ENCODE measurements at regions not wholly inside any gene's neighbourhood (a gene's known extent, or its start where the extent isn't known, plus 50 kb on each side); places are given as distances from the start of the nearest gene placed in this dataset.
"Not testable (repeated sequence)": the region's sequence is repeated elsewhere in the genome, so short reads cannot be mapped to it uniquely, and the experiment has no call there.

- DNase-seq = not testable (repeated sequence)
Observed at GRCh38 chr9:22845243-22845642, 398.6 kb downstream of the DMRTA1 start.

DNA sequence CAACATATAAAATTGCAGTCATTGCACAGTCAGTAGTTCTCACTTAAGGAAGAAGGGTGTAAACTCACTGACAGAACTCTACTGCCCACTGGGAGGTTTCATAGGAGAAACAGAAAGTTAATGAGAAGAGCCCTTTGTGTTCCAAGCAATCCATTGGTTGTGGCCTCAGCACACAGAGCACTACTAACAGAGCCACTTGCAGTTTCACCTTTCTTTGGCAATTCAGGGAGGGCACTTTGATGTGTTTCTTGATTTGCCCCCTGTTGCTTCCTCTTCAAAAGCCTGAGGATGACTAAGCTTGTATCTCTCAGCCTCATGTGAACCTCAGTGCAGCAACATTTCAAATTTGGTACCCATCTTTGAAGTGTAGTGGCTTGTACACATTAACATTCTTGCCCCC is 409.4 kb downstream of the DMRTA1 start:
- DNase-seq = no peak

- no peak for DNase-seq
Observed at GRCh38 chr9:22857316-22857715, 410.7 kb downstream of the DMRTA1 start.

DNA sequence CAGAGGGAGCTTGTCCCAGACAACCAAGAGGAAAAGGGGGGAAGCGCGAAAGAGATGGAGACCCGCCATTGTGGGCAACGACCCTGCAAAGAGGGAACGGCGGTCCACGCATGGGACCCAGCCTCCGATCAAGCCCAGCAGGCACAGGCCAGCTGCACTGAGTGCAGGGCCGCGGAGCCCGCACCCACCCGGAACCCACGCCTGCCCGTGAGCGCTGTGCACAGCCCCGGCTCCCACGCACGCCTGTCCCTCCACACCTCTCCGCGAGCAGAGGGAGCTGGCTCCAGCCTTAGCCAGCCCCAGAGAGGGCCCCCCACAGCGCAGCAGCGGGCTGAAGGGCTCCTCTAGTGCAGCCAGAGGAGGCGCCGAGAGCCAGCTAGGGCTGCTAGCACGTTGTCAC is 416.5 kb downstream of the DMRTA1 start:
- no peak for DNase-seq

DNA sequence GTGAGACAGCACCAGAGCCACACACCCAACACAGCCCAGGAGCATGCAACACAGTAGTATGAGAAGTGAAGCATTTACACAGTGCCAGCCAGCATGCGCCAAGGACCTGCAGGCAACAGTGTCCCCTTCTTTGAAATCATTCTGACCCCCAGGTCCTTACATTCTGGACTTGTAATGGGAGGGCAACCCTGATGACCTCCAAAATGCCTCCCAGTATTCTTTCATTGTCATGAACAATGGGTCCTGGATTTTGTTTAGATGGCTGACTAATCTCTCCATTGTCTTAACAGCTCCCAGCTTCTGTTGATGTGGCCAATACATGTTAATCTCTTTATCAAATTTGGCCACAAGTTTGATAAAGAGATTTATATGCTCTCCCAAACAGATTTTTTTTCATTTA is 417.1 kb downstream of the DMRTA1 start:
- no peak for DNase-seq

- no peak for DNase-seq
Observed at GRCh38 chr9:22893196-22893843, 446.7 kb downstream of the DMRTA1 start.

DNA sequence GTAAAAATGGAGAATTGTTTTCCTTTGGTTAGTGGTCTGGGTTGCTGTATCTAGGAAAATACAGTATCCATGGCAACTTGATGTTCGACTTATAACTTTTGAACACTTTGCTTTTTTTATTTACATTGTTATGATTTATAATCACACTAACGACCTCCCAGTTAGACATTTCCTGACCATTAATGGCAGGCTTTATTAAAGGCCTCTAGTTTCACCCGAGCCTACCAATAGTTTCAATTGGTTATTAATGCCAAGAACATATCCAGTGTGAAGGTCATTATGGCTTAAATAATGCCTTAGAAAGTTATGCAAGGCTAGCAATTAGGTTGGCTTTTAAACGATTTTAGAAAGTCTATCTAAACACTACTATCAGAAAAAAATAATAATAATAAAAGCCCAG is 452.0 kb downstream of the DMRTA1 start:
- no peak for DNase-seq

DNA sequence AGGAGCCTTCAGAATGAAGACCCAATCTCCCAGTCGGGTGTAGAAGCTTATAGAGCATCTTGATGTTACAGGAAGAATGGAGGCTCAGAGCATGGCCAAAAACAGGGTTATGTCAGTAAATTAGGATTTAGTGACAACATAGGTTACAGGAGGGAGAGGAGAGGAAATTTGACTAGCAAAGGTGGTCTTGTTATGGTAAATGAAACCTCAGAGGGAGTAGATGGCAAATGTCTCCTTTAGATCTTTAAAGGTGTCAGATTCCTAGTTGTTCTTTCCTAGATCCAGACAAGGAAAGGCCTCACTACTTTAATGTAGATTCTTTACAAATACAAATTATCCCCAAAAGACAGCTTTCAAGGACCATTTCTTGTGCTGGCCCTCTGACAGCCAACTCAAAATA is 465.0 kb downstream of the DMRTA1 start:
- DNase-seq = no peak

- no peak for DNase-seq
Observed at GRCh38 chr9:22913026-22913425, 466.4 kb downstream of the DMRTA1 start.

DNA sequence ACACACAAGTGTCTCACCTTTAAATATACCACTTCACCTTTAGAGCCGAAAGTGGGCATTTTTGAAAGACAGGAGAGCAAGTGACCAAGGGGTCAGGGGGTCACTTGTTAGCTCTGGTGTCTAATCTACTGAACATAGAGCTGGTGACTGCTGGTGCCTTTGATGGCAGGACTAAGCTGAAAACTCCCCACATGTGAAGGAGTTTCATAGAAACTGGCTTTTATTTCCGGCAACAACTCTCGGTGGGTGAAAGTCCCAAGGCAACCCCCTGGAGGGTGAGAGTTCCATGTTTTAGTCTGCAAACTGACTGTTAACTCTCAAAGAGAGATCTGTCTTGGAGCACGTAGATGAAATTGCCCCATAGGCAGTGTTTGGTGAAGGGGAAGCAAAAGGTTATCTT is 466.9 kb downstream of the DMRTA1 start:
- DNase-seq = no peak

GRCh38 chr9:22916148-22916547 is 469.5 kb downstream of the DMRTA1 start:
- no peak for DNase-seq

- DNase-seq = no peak
Observed at GRCh38 chr9:22919423-22919822, 472.8 kb downstream of the DMRTA1 start.

- no peak for DNase-seq
Observed at GRCh38 chr9:22921742-22922141, 475.1 kb downstream of the DMRTA1 start.

- no peak for DNase-seq
Observed at GRCh38 chr9:22922222-22922621, 475.6 kb downstream of the DMRTA1 start.

GRCh38 chr9:22954550-22954949 is 507.9 kb downstream of the DMRTA1 start:
- no peak for DNase-seq

- no peak for DNase-seq
Observed at GRCh38 chr9:22954964-22955363, 508.3 kb downstream of the DMRTA1 start.

DNA sequence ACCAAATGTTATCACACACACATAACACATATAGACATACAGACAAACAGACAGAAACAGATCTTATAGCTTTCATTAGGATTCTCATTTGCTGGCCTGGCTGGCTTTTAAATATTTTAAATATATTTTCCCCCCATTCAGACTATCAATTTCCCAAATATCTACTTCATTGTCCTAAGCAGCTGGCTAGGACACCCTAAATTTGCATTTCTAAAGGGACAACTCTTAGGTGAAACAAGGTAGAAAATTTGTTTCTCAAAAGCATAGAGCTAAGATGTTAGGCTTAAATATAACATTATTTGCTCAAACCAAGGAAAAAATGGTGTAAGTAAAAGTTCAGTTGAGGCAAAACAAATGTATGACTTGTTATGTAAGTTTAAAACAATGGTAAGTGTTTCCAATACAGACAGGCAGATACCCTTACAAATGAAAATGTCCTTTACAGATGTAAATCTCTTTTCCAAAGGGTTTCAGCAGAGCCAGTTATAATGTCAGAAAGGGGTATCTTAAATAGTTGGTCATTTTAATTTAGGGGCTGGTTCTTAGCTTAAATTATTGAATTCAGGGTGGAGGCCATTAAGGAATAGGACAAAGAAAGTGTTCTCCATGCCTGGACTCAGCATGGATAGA is 522.8 kb downstream of the DMRTA1 start:
- no peak for DNase-seq

DNA sequence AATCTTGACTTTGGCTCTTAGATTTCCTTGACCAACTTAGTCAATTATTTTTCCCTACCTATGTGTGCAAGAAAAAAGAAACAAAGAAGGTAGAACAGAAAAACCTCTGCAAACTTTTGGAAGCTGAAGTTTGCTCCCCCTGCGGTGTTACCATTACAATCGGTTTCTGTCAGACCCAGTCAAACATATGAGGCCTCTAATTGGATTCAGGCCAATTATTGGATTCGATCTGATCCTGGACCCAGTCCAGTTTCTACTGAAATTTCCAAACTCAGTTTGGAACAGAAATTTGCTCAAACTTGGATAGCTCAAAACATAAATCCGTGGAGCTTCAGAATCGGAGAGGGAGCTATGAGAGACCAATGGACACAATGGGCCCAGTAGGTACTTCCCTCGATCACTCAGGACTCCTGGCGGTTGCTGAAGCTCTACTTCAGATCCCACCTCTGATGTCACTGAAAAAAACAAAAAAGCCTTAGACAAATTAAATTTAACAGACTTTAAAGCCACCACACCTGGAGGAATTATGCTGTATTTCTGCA is 523.9 kb downstream of the DMRTA1 start:
- no peak for DNase-seq

- no peak for DNase-seq
Observed at GRCh38 chr9:22975951-22976350, 529.3 kb downstream of the DMRTA1 start.

GRCh38 chr9:22976454-22976853 is 529.8 kb downstream of the DMRTA1 start:
- DNase-seq = no peak

DNA sequence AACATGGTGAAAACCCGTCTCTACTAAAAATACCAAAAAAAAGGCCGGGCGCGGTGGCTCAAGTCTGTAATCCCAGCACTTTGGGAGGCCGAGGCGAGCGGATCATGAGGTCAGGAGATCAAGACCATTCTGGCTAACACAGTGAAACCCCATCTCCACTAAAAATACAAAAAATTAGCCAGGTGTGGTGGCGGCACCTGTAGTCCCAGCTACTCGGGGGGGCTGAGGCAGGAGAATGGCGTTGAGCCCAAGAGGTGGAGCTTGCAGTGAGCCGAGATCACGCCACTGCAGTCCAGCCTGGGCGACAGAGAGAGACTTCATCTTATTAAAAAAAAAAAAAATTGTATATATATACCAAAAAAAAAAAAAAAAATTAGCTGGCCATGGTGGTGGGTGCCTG is 533.8 kb downstream of the DMRTA1 start:
- DNase-seq = not testable (repeated sequence)

DNA sequence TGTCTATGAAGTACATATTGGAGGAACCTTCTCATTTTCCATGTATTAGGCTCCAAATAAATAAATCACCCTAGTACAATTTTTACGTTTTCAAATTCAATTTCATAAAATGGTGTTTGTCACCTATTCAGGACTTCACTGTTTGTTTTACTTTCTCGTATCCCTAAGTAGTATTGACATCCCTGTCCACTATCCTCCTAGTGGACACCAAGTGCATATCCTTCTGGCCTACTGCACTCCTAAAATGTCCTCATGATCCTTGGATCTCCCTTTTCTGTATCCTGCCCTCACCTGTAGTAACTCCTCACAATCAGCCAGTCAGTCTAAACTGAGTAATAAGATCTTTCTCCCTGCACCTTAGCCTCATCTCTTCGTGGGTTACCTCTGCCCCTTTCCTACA is 539.9 kb downstream of the DMRTA1 start:
- no peak for DNase-seq

GRCh38 chr9:22990349-22990748 is 543.7 kb downstream of the DMRTA1 start:
- no peak for DNase-seq

GRCh38 chr9:22992780-22993179 is 546.2 kb downstream of the DMRTA1 start:
- DNase-seq = no peak

DNA sequence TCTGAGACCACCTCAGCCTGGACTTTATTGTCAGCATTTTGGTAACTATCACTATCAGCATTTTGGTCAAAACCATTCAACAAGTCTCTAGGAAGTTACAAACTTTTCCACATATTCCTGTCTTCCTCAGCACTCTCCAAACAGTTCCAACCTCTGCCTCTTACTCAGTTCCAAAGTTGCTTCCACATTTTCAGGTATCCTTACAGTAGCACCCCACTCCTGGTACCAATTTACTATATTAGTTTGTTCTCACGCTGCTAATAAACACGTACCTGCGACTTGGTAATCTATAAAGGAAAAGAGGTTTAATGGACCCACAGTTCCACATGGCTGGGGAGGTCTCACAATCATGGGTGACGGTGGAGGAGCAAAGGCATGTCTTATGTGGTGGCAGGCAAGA is 551.3 kb downstream of the DMRTA1 start:
- no peak for DNase-seq

Measured in MV-4-11 (cell line).